Pancreas (tissue), 10 donors: ENCODE measurements at regions not wholly inside any gene's neighbourhood (a gene's known extent, or its start where the extent isn't known, plus 50 kb on each side); places are given as distances from the start of the nearest gene placed in this dataset.

Experiments used
- ATAC-seq, 4 donors: fragments of 200-7000 bp; cut with Tn5 transposase; one replicate each; pipeline versions ENCODE4 v1.8.0 to v1.9.1; 2020; ENCODE audit warnings: mild to moderate bottlenecking in 4 of 4, moderate library complexity in 4 of 4
- DNase-seq, 6 donors: peaks; one replicate each; pipeline ENCODE4 v3.0.0-alpha.2; 2020
- FAIRE-seq: peaks from 2 replicates; lab custom pipeline; 2012; peaks lifted over from hg19 to GRCh38; lab: Jason Lieb, UNC
- H3K27ac ChIP-seq, 4 donors: fragments of 200-600 bp; sonication (generic); 1 replicate in 3 of 4; 2 replicates in 1 of 4; pipeline versions ENCODE4 v1.5.0 to v1.8.0; 2020
- H3K27me3 ChIP-seq, 4 donors: fragments of 200-600 bp; one replicate each; pipeline ENCODE4 v1.8.0; 2021
- H3K36me3 ChIP-seq, 3 donors: fragments of 200-600 bp; sonication (generic) in 1 of 3; one replicate each; pipeline versions ENCODE4 v1.5.0 to v1.8.0; 2020 to 2021
- H3K4me1 ChIP-seq, 3 donors: fragments of 200-600 bp; one replicate each; pipeline ENCODE4 v1.8.0; 2021
- H3K4me3 ChIP-seq, 4 donors: fragments of 200-600 bp; sonication (generic) in 2 of 4; one replicate each; pipeline versions ENCODE4 v1.5.0 to v1.8.0; 2020 to 2021
- H3K9me3 ChIP-seq, 4 donors: fragments of 200-600 bp; one replicate each; pipeline ENCODE4 v1.8.0; 2021
- WGBS, 2 donors: extraction: QIAGEN DNeasy Blood & Tissue Kit; methylation state at CpG; one replicate each; pipeline ENCODE4 v1.1.7; 2013; 5-methylcytosine and 5-hydroxymethylcytosine counted together
- intact Hi-C, 3 donors: fragments of 100-400 bp; cut with DNase I; formaldehyde crosslinking; loops; one replicate each; pipeline versions ENCODE4 v1.11.1 to v1.14.2; 2022
- TF ChIP-seq, protein P1 (sequence below), 4 donors: fragments of 200-600 bp; sonication (generic) in 3 of 4; IDR thresholded peaks; one replicate each; pipeline versions ENCODE4 v1.5.0 to v1.8.0; 2021; ENCODE audit warnings: antibody characterized with exemption in 4 of 4
- donor health status: healthy with polysubstance abuse.
- donor health status: DM: no; HTN: no; CAD: no; lungs with moderate emphysema.
- donor health status: DM: no; HTN: no; CAD: no.
- donor health status: control.
- donor health status: control.
- donor health status: Bipolar disorder and iron deficiency.
- donor health status: DM: yes; HTN: yes; CAD: no.
- donor health status: DM: no; HTN: no; CAD: no.
- donor health status: DM: no; HTN: no; CAD: no.
- donor health status: DM: yes; HTN: yes; CAD: no.

DNA sequence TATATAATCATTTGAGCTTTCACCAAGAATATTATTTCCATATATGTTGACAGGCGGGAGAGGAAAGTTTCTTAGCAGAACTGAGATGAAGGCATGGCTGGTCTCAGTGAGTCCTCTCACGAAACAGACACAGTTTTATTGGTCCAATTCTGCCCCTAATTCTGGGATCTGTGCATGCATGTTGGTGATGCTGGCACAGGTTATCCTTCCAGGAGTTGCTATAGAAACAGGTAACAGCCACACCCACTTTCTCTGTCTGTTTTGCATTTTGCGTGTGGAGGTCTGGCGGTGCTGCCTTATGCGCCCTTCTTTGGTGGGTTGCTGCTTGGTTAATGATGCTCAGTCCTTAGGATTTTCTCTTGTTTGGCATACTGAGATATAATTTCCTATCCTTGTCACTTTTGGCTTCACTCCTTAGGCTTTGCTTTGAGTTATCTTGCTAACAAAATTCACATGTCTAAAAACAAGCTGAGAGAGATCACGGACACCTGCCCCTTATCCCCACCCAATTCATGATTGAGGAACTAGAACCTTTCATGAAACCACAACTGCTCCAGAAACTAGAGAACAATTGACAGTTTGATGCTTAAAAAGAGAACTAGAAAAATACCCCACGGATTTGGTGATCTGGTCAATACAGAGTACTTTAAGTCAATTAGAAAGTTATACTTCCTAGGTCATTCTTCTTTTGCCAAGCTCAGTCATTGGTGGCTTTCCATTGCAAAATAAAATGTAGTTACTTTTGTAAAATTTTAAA lies 189.3 kb downstream of the FAT3 start:
- Histone ChIP-seq H3K4me3 (no peak overlapping the region), H3K4me1 (no peaks in the 10 kb centered on the region), H3K27ac (no peak overlapping the region), H3K27me3 (no peaks in the 10 kb centered on the region), H3K36me3 (no peaks in the 10 kb centered on the region), H3K9me3 (no peaks in the 10 kb centered on the region)
- DNase-seq, result no peak
- no peak for ATAC-seq
- intact Hi-C loops, result loop anchor here in 1 of 3 donors (5.0 kb wide), 1 partner anchor 123 kb away; no protein-coding TSS in a partner anchor
- WGBS, 2 donors, result 79 to 84% methylated on average over 7 of the region's 7 CpGs
- no peak for FAIRE-seq
- TF ChIP-seq, protein P1, sequence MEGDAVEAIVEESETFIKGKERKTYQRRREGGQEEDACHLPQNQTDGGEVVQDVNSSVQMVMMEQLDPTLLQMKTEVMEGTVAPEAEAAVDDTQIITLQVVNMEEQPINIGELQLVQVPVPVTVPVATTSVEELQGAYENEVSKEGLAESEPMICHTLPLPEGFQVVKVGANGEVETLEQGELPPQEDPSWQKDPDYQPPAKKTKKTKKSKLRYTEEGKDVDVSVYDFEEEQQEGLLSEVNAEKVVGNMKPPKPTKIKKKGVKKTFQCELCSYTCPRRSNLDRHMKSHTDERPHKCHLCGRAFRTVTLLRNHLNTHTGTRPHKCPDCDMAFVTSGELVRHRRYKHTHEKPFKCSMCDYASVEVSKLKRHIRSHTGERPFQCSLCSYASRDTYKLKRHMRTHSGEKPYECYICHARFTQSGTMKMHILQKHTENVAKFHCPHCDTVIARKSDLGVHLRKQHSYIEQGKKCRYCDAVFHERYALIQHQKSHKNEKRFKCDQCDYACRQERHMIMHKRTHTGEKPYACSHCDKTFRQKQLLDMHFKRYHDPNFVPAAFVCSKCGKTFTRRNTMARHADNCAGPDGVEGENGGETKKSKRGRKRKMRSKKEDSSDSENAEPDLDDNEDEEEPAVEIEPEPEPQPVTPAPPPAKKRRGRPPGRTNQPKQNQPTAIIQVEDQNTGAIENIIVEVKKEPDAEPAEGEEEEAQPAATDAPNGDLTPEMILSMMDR (IDR thresholded peaks at IDR 0.05), result no peak

DNA sequence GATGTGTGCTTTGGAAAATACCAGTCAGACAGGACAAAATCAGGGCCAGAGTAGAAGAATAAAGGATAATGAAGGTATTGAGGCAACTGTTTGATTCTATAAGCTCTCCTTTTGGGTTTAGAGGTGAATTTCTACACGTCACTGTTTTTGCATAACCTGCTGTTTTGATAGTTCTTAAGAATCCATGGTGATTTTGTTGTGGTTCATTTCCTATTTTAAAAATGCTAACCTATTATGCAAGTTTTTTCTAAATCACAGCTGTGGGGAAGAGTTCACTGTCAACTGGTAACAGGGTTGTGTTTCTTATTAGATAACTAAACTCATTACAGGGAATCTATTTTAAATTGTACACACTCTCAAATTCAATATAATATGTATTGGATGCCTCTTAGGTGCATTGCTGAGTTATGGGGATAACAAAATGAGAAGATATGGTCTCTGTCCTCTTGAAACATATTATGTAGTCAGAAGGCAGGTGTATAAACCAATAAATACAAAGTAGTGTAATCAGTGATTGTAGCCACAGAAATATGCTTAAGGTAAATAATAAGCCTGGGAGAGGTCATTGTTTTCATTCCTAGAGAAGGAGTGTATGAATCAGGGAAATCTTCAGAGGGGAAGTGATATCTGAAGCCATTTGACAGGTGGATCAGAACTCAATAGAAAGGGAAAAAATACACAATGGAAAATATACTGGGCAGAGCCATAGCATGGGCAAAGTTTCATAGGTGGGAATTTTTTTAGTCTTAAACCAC lies 192.5 kb downstream of the FAT3 start:
- Histone ChIP-seq H3K27me3 (no peaks in the 10 kb centered on the region), H3K9me3 (no peaks in the 10 kb centered on the region), H3K4me3 (no peak overlapping the region), H3K36me3 (no peaks in the 10 kb centered on the region), H3K4me1 (no peaks in the 10 kb centered on the region), H3K27ac (no peak overlapping the region)
- DNase-seq (no peak), FAIRE-seq (no peak), ATAC-seq (no peak)
- 76 to 86% methylated on average over 1 of the region's 1 CpG for WGBS, 2 donors
- TF ChIP-seq, protein P1 (IDR thresholded peaks at IDR 0.05), result no peak
- intact Hi-C loops, result no loop called here

DNA sequence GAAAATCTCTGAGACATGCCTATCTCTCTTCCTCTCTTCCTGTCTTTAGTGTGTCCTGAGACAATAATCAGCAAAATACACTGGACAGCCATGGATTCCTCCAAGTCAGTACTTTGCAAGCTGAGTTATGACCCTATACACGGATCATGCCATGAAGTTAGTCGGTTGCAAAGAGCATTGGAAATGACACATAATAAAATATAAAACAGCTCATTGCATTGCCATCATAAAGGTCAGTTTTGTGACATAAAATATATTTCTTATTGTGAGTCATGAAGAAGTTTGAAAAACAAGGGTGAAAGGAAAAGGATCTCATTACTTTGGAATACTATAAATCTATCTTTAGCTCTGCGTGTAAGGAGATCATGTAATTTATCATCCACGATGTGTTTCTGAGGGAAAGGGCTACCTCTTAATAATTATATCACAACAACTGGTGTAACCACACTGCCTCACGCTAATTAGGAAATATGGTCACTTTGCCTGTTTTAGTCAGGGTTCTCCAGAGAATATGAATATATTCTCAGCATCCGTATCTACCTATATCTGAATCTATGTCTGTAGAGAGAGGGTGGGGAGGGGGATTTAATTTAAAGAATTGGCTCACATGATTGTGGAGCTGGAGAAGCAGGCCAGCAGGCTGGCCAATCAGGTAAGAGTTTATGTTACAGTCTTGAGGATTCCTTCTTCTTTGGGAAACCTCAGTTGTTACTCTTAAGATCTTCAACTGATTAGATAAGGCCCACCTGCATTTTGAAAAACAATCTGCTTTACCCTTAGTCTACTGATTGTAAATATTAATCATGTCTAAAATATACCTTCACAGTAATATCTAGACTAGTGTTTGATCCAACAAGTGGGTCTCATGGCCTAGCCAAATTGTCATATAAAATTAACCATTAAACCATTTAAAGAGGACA lies 198.8 kb downstream of the FAT3 start:
- Histone ChIP-seq H3K27me3 (no peaks in the 10 kb centered on the region), H3K36me3 (no peaks in the 10 kb centered on the region), H3K9me3 (no peaks in the 10 kb centered on the region), H3K4me1 (no peaks in the 10 kb centered on the region), H3K4me3 (no peak overlapping the region), H3K27ac (no peak overlapping the region)
- TF ChIP-seq, protein P1 (IDR thresholded peaks at IDR 0.05), result no peak
- intact Hi-C loops, result no loop called here
- WGBS, 2 donors, result 81 to 85% methylated on average over 6 of the region's 6 CpGs
- FAIRE-seq (no peak), DNase-seq (no peak), ATAC-seq (no peak)

DNA sequence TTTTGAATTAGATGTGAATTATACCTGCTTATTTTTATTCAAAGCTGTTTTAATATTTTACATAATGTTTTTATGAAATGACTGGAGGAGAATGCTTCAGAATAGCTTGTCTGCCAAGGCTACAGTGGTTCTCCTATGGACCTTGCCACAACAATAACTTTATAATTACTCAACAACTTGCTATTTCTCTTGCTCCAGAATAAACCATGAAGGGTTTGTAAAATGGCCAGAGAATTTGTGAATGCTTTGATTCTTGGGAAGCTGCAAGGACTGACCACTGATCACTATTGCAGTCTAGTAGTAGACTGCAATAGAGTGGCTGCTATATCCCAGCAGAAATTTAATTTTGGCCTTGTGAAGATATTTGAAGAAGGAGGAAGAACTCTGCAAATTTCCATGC lies 199.7 kb downstream of the FAT3 start:
- Histone ChIP-seq H3K4me3 (no peak overlapping the region), H3K27me3 (no peaks in the 10 kb centered on the region), H3K36me3 (no peaks in the 10 kb centered on the region), H3K27ac (no peak overlapping the region), H3K9me3 (no peaks in the 10 kb centered on the region), H3K4me1 (no peaks in the 10 kb centered on the region)
- no peak for ATAC-seq
- no peak for DNase-seq
- no peak for FAIRE-seq
- TF ChIP-seq, protein P1 (IDR thresholded peaks at IDR 0.05), result no peak
- intact Hi-C loops, result no loop called here
